ENCODE measurements at regions not wholly inside any gene's neighbourhood (a gene's known extent, or its start where the extent isn't known, plus 50 kb on each side); places are given as distances from the start of the nearest gene placed in this dataset.

- H3K4me1 ChIP-seq (ENCODE audit: insufficient read depth, low read length): no peaks in the 10 kb centered on the region
- intact Hi-C loops (cut with micrococcal nuclease; ENCODE audit: unreplicated experiment): no loop called here
- H3K9ac ChIP-seq (ENCODE audit: insufficient read depth, low read depth, low read length): no peak overlapping the region
- H3K27me3 ChIP-seq (ENCODE audit: control insufficient read depth in 1 of 2, insufficient read depth in 2 of 2, low read length in 2 of 2): no peaks in the 10 kb centered on the region
- no peaks in the 10 kb centered on the region for H4K20me1 ChIP-seq (ENCODE audit: insufficient read depth, low read length)
- POLR2A ChIA-PET: no interaction called here
- no peak overlapping the region for H3K4me2 ChIP-seq (ENCODE audit: low read depth, low read length)
- BruUV-seq (replicated peaks): no TSS peak
- no peak overlapping the region for H3K27ac ChIP-seq (ENCODE audit: extremely low read length, insufficient read depth, low read length)
- H2AFZ ChIP-seq (ENCODE audit: low read length): no peak overlapping the region
- H3K79me2 ChIP-seq (ENCODE audit: insufficient read depth, low read length): no peaks in the 10 kb centered on the region
- in situ Hi-C loops (cut with HindIII; ENCODE audit: extremely low pct_ligation_motif_present, low pct_unique_long_range_greater_than_20kb): no loop called here
- no peak for TF ChIP-seq IRF9 (CRISPR knock-in tag; IDR thresholded peaks at IDR 0.05; ENCODE audit: borderline replicate concordance)
- TF ChIP-seq GRHL1 (CRISPR knock-in tag; conservative IDR thresholded peaks at IDR 0.05): no peak
- TF ChIP-seq MED1 (CRISPR knock-in tag; IDR thresholded peaks at IDR 0.05): no peak
- TF ChIP-seq ZNF333 (CRISPR knock-in tag; IDR thresholded peaks at IDR 0.05; ENCODE audit: borderline replicate concordance): no peak
- TF ChIP-seq FIP1L1 (IDR thresholded peaks at IDR 0.05; ENCODE audit: borderline replicate concordance, insufficient read depth, low read depth, low read length): no peak
- TF ChIP-seq ZGPAT (CRISPR knock-in tag; IDR thresholded peaks at IDR 0.05): no peak
- peak; percentile 27 to 78; a peak in 2 of 4 replicates for TF ChIP-seq MAFK (conservative IDR thresholded peaks at IDR 0.05 in 1 of 2, IDR thresholded peaks at IDR 0.05 in 1 of 2; ENCODE audit: low read length in 2 of 2)
- no peak for TF ChIP-seq PRMT3 (CRISPR knock-in tag; IDR thresholded peaks at IDR 0.05; ENCODE audit: borderline replicate concordance, low read depth)
- TF ChIP-seq TCF7 (IDR thresholded peaks at IDR 0.05; ENCODE audit: low read depth): no peak
- no peak for TF ChIP-seq ARHGAP35 (CRISPR knock-in tag; IDR thresholded peaks at IDR 0.05; ENCODE audit: borderline replicate concordance)
- no peak for TF ChIP-seq ARID4A (CRISPR knock-in tag; IDR thresholded peaks at IDR 0.05; ENCODE audit: borderline replicate concordance)
- no peak for TF ChIP-seq ZNF431 (CRISPR knock-in tag; IDR thresholded peaks at IDR 0.05; ENCODE audit: borderline replicate concordance, low read depth)
- TF ChIP-seq E2F5 (CRISPR knock-in tag; conservative IDR thresholded peaks at IDR 0.05): no peak
- no peak for TF ChIP-seq SP5 (CRISPR knock-in tag; IDR thresholded peaks at IDR 0.05; ENCODE audit: borderline replicate concordance, low read depth)
- no peak for TF ChIP-seq MIER2 (CRISPR knock-in tag; IDR thresholded peaks at IDR 0.05)
- peak; percentile 67 for TF ChIP-seq MAFF (IDR thresholded peaks at IDR 0.05; ENCODE audit: low read depth, low read length)
- no peak for ATAC-seq
- DNase-seq (ENCODE audit: low spot score): no peak
- WGBS (ENCODE audit: low lambda C conversion rate): 2% methylated on average over 2 of the region's 2 CpGs
- no peak for FAIRE-seq
- CTCF ChIA-PET (ENCODE audit: low intra/inter-chr PET ratio, low total read pairs): no interaction called here
- H3K36me3 ChIP-seq (replicated peaks in 1 of 2; ENCODE audit: control insufficient read depth in 1 of 2, insufficient read depth in 2 of 2, low read length in 2 of 2): no peaks in the 10 kb centered on the region
- H3K4me3 ChIP-seq (replicated peaks in 1 of 3; ENCODE audit: insufficient read depth in 1 of 3, low read depth in 2 of 3, low read length in 3 of 3): no peak overlapping the region
- peaks cover 63% of the 10 kb centered on the region for H3K9me3 ChIP-seq (ENCODE audit: low read length)
These were observed 523.9 kb downstream of the CCDC85A start for GRCh38 chr2:56707650-56708049.
